ENCODE measurements at regions not wholly inside any gene's neighbourhood (a gene's known extent, or its start where the extent isn't known, plus 50 kb on each side); places are given as distances from the start of the nearest gene placed in this dataset.

GRCh38 chr13:91236921-91237320 is 110.6 kb upstream of the MIR17HG start:
- TF ChIP-seq CTCF (IDR thresholded peaks at IDR 0.05; ENCODE audit: low read depth, low read length): no peak
- ChIA-PET POLR2A (no interaction called here), CTCF (no interaction called here)
- Histone ChIP-seq H3K27me3 (ENCODE audit: control insufficient read depth, insufficient read depth, low read length) (no peaks in the 10 kb centered on the region), H3K27ac (ENCODE audit: low read depth, low read length) (no peak overlapping the region), H3K9me3 (ENCODE audit: control insufficient read depth, insufficient read depth, low read length) (no peaks in the 10 kb centered on the region), H3K4me3 (ENCODE audit: low read depth, low read length) (no peak overlapping the region)
- no peak for DNase-seq (ENCODE audit: low read depth, low spot score)

DNA sequence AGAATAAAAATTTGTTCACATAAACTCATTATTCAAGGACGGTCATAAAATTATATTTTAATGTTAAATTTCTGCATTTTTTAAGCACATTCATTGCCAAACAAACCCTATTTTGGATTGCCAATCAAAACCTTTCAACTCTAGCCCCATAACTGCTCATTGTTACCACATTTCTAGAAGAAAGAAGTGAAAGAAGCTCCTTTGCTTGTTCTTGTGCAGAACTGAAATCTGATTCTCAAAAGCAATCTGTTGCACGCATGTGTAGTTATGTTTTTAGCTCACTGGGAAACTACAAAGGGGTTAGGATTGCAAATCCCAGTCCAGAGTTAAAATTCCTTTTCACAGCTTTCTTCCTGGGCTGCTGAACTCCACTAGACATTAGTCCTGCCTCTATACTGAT is 109.5 kb upstream of the MIR17HG start:
- ChIA-PET CTCF (no interaction called here), POLR2A (no interaction called here)
- no peak for TF ChIP-seq CTCF (IDR thresholded peaks at IDR 0.05; ENCODE audit: low read depth, low read length)
- no peak for DNase-seq (ENCODE audit: low read depth, low spot score)
- H3K27ac ChIP-seq (ENCODE audit: low read depth, low read length): no peak overlapping the region
- H3K4me3 ChIP-seq (ENCODE audit: low read depth, low read length): no peak overlapping the region
- H3K27me3 ChIP-seq (ENCODE audit: control insufficient read depth, insufficient read depth, low read length): no peaks in the 10 kb centered on the region
- H3K9me3 ChIP-seq (ENCODE audit: control insufficient read depth, insufficient read depth, low read length): no peaks in the 10 kb centered on the region

GRCh38 chr13:91240341-91240740 is 107.1 kb upstream of the MIR17HG start:
- TF ChIP-seq CTCF (IDR thresholded peaks at IDR 0.05; ENCODE audit: low read depth, low read length): no peak
- no peak overlapping the region for H3K4me3 ChIP-seq (ENCODE audit: low read depth, low read length)
- no peak for DNase-seq (ENCODE audit: low read depth, low spot score)
- H3K9me3 ChIP-seq (ENCODE audit: control insufficient read depth, insufficient read depth, low read length): no peaks in the 10 kb centered on the region
- H3K27me3 ChIP-seq (ENCODE audit: control insufficient read depth, insufficient read depth, low read length): no peaks in the 10 kb centered on the region
- POLR2A ChIA-PET: no interaction called here
- H3K27ac ChIP-seq (ENCODE audit: low read depth, low read length): no peak overlapping the region
- CTCF ChIA-PET: no interaction called here

- H3K4me3 ChIP-seq (ENCODE audit: low read depth, low read length): no peak overlapping the region
- no peaks in the 10 kb centered on the region for H3K9me3 ChIP-seq (ENCODE audit: control insufficient read depth, insufficient read depth, low read length)
- H3K27ac ChIP-seq (ENCODE audit: low read depth, low read length): no peak overlapping the region
- no peak for TF ChIP-seq CTCF (IDR thresholded peaks at IDR 0.05; ENCODE audit: low read depth, low read length)
- H3K27me3 ChIP-seq (ENCODE audit: control insufficient read depth, insufficient read depth, low read length): no peaks in the 10 kb centered on the region
- ChIA-PET POLR2A (no interaction called here), CTCF (no interaction called here)
- DNase-seq (ENCODE audit: low read depth, low spot score): no peak
Observed at GRCh38 chr13:91241221-91241933, 106.1 kb upstream of the MIR17HG start.

GRCh38 chr13:91242652-91243051 is 104.8 kb upstream of the MIR17HG start:
- no peak overlapping the region for H3K27ac ChIP-seq (ENCODE audit: low read depth, low read length)
- ChIA-PET CTCF (no interaction called here), POLR2A (no interaction called here)
- TF ChIP-seq CTCF (IDR thresholded peaks at IDR 0.05; ENCODE audit: low read depth, low read length): no peak
- H3K9me3 ChIP-seq (ENCODE audit: control insufficient read depth, insufficient read depth, low read length): no peaks in the 10 kb centered on the region
- no peak overlapping the region for H3K4me3 ChIP-seq (ENCODE audit: low read depth, low read length)
- no peak for DNase-seq (ENCODE audit: low read depth, low spot score)
- no peaks in the 10 kb centered on the region for H3K27me3 ChIP-seq (ENCODE audit: control insufficient read depth, insufficient read depth, low read length)

Measured in AG04450 (cell line).